SU-DHL-6 (cell line): ENCODE measurements at regions not wholly inside any gene's neighbourhood (a gene's known extent, or its start where the extent isn't known, plus 50 kb on each side); places are given as distances from the start of the nearest gene placed in this dataset.

Experiments
- H2AFZ ChIP-seq: fragments of 200-600 bp; sonication (generic); 2 replicates; pipeline ENCODE4 v1.6.1; 2014; ENCODE audit warnings: low read depth, mild to moderate bottlenecking, moderate library complexity, mixed read lengths, antibody characterized with exemption, low read length; ENCODE audit not compliant: severe bottlenecking
- H3F3A ChIP-seq: fragments of 200-600 bp; shearing (Covaris generic); 2 replicates; pipeline ENCODE4 v1.6.0; 2016; ENCODE audit warnings: antibody characterized with exemption, mild to moderate bottlenecking; ENCODE audit not compliant: insufficient read depth
- H3K27ac ChIP-seq: fragments of 200-600 bp; sonication (generic); 2 replicates; pipeline ENCODE4 v1.5.1; 2016; ENCODE audit warnings: low read depth, mild to moderate bottlenecking, low read length, moderate library complexity, mixed read lengths
- H3K27me3 ChIP-seq: fragments of 200-600 bp; sonication (generic), shearing (Covaris generic); 2 replicates; pipeline ENCODE4 v1.6.0; 2014; ENCODE audit warnings: mild to moderate bottlenecking, low read length
- H3K36me3 ChIP-seq: fragments of 200-600 bp; sonication (generic); 2 replicates; pipeline ENCODE4 v1.6.1; 2014; ENCODE audit warnings: mild to moderate bottlenecking, low read length, mixed read lengths
- H3K4me2 ChIP-seq: fragments of 300-600, 200-600 bp; shearing (Covaris generic), sonication (generic); 2 replicates; pipeline ENCODE4 v1.6.0; 2014; ENCODE audit warnings: low read length, low read depth, mild to moderate bottlenecking; ENCODE audit not compliant: poor library complexity, severe bottlenecking
- H3K4me3 ChIP-seq: fragments of 200-600 bp; sonication (generic); 2 replicates; pipeline ENCODE4 v1.5.1; 2014; ENCODE audit warnings: antibody characterized with exemption, low read length, mild to moderate bottlenecking, mixed read lengths; ENCODE audit not compliant: insufficient read depth, poor library complexity, severe bottlenecking
- H3K79me2 ChIP-seq: fragments of 200-600 bp; sonication (generic); 2 replicates; pipeline ENCODE4 v1.6.1; 2014; ENCODE audit warnings: mild to moderate bottlenecking, low read length, moderate library complexity; ENCODE audit not compliant: insufficient read depth
- H3K9ac ChIP-seq: fragments of 200-600 bp; sonication (generic); 2 replicates; pipeline ENCODE4 v1.7.0; 2014; ENCODE audit warnings: mild to moderate bottlenecking, low read length
- H3K9me2 ChIP-seq: fragments of 200-600 bp; sonication (generic); replicated peaks from 2 replicates; pipeline ENCODE4 v1.6.1; 2014; ENCODE audit warnings: low read length; ENCODE audit not compliant: insufficient read depth
- H3K9me3 ChIP-seq: fragments of 200-600 bp; sonication (generic); 2 replicates; pipeline ENCODE4 v1.6.1; 2014; ENCODE audit warnings: low read length, mixed read lengths; ENCODE audit not compliant: insufficient read depth
- H4K20me1 ChIP-seq: fragments of 200-600 bp; sonication (generic); 2 replicates; pipeline ENCODE4 v1.6.1; 2014; ENCODE audit warnings: low read depth, mild to moderate bottlenecking, antibody characterized with exemption, low read length, moderate library complexity, mixed read lengths
- EZH2phosphoT487 ChIP-seq: fragments of 200-600 bp; sonication (generic), shearing (Covaris generic); conservative IDR thresholded peaks from 2 replicates; pipeline ENCODE4 v1.6.1; 2018; ENCODE audit warnings: mild to moderate bottlenecking, antibody characterized with exemption, low read length, moderate library complexity, mixed read lengths
- TF ChIP-seq, protein P1 (sequence below): fragments of 200-600 bp; sonication (generic); IDR thresholded peaks from one replicate; pipeline ENCODE4 v1.5.1; 2017; ENCODE audit warnings: antibody characterized with exemption, mild to moderate bottlenecking, low read length, moderate library complexity; ENCODE audit not compliant: insufficient read depth, poor library complexity, severe bottlenecking

DNA sequence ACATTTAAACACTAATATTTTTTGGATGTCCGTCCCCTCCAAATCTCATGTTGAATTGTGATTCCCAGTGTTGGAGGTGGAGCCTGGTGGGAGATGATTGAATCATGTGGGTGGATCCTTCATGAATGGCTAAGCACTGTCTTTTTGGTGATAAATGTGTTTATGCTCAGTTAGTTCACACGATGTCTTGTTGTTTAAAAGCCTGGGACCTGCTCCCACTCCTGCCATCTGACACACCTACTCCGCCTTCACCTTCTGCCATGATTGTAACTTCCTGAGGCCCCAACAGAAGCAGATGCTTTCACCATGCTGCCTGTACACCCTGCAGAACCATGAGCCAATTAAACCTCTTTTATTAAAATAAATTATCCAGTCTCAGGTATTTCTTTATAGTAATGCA, 114.7 kb downstream of the TNFAIP3 start:
- Histone ChIP-seq H3K9me3 (no peaks in the 10 kb centered on the region), H4K20me1 (no peaks in the 10 kb centered on the region), H2AFZ (no peak overlapping the region), H3K9ac (no peak overlapping the region), H3K4me3 (no peak overlapping the region), H3K79me2 (no peaks in the 10 kb centered on the region), H3K27ac (no peak overlapping the region), H3K4me2 (no peak overlapping the region), H3K9me2 (no peaks in the 10 kb centered on the region), H3K36me3 (no peaks in the 10 kb centered on the region), H3K27me3 (no peaks in the 10 kb centered on the region), H3F3A (no peaks in the 10 kb centered on the region)
- no peak for TF ChIP-seq EZH2phosphoT487
- TF ChIP-seq, protein P1, sequence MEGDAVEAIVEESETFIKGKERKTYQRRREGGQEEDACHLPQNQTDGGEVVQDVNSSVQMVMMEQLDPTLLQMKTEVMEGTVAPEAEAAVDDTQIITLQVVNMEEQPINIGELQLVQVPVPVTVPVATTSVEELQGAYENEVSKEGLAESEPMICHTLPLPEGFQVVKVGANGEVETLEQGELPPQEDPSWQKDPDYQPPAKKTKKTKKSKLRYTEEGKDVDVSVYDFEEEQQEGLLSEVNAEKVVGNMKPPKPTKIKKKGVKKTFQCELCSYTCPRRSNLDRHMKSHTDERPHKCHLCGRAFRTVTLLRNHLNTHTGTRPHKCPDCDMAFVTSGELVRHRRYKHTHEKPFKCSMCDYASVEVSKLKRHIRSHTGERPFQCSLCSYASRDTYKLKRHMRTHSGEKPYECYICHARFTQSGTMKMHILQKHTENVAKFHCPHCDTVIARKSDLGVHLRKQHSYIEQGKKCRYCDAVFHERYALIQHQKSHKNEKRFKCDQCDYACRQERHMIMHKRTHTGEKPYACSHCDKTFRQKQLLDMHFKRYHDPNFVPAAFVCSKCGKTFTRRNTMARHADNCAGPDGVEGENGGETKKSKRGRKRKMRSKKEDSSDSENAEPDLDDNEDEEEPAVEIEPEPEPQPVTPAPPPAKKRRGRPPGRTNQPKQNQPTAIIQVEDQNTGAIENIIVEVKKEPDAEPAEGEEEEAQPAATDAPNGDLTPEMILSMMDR, result no peak

DNA sequence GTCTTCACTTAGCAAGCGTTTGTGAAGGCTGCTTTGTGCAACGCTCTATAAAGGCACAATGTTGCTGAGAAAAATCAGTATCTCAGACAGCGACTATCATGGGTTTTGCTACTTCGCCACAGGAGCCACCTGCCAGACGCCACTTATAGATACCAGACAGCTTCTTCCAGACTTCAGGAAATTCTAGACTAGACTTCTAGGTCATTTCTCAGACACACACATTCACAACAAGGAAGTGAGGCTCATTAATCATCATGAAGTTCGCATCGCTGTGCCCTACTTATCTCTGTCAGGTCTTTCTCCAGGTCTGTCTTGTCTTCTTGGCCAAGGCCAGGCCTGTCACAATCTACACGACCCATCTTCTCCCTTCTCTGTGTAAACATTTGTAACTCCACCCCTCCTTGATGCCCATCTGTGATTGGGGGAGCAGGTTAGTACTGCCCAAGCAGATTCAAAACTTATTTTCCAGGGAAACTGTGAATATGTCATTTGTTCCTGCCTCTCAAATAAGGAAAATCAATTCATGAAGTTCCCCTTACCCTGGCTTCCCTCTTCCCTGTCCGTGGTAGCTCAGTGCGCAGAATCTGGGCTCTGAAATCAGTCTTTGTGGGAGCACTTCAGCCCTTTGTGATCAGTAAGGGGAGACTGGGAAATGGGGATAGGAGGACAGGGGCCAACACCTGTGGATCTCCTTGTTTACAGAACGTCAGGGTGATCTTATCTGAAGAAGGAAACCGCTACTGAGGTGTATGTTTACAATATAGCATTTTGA, 115.5 kb downstream of the TNFAIP3 start:
- H3K27ac ChIP-seq, result no peak overlapping the region
- H3K4me2 ChIP-seq, result no peak overlapping the region
- H3K36me3 ChIP-seq, result no peaks in the 10 kb centered on the region
- H4K20me1 ChIP-seq, result no peaks in the 10 kb centered on the region
- H3F3A ChIP-seq, result no peaks in the 10 kb centered on the region
- H3K9ac ChIP-seq, result no peak overlapping the region
- no peaks in the 10 kb centered on the region for H3K9me3 ChIP-seq
- TF ChIP-seq EZH2phosphoT487, result no peak
- TF ChIP-seq, protein P1, result no peak
- H3K4me3 ChIP-seq, result no peak overlapping the region
- no peaks in the 10 kb centered on the region for H3K27me3 ChIP-seq
- no peaks in the 10 kb centered on the region for H3K79me2 ChIP-seq
- H2AFZ ChIP-seq, result no peak overlapping the region
- no peaks in the 10 kb centered on the region for H3K9me2 ChIP-seq

DNA sequence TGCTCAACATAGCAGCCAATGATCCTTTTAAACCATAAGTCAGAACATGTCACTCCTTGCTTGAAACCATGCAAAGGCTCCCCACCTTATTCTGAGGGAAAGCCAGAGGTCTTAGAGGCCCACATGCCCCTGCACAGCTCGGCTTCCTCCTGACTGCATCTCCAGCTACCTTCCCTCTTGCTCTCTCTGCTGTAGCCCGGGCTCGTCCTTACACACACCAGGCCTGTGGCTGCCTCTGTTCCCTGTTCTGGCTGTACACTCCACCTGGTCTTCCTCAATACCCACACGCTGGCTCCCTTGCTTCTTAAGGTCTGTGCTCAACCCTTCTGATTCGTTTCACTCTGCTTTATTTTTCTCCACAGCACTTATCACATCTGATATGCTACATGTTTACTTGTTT, 116.2 kb downstream of the TNFAIP3 start:
- H2AFZ ChIP-seq, result no peak overlapping the region
- H3K79me2 ChIP-seq, result no peaks in the 10 kb centered on the region
- TF ChIP-seq, protein P1, result no peak
- TF ChIP-seq EZH2phosphoT487, result no peak
- H3K4me2 ChIP-seq, result no peak overlapping the region
- H3K27ac ChIP-seq, result no peak overlapping the region
- no peaks in the 10 kb centered on the region for H3K9me2 ChIP-seq
- no peaks in the 10 kb centered on the region for H3K9me3 ChIP-seq
- H4K20me1 ChIP-seq, result no peaks in the 10 kb centered on the region
- no peaks in the 10 kb centered on the region for H3F3A ChIP-seq
- H3K9ac ChIP-seq, result no peak overlapping the region
- H3K36me3 ChIP-seq, result no peaks in the 10 kb centered on the region
- H3K27me3 ChIP-seq, result no peaks in the 10 kb centered on the region
- H3K4me3 ChIP-seq, result no peak overlapping the region
